LNCaP clone FGC (cell line): ENCODE measurements at regions not wholly inside any gene's neighbourhood (a gene's known extent, or its start where the extent isn't known, plus 50 kb on each side); places are given as distances from the start of the nearest gene placed in this dataset.

ENCODE experiments used
- DNase-seq: peaks from one replicate; pipeline ENCODE4 v3.0.0-alpha.2; 2011; ENCODE audit warnings: low read depth
- H3K4me3 ChIP-seq: 2 replicates; pipeline ENCODE4 v1.5.1; 2011; ENCODE audit warnings: mild to moderate bottlenecking, low read depth, low read length, control low read depth
- CTCF ChIP-seq: IDR thresholded peaks from 2 replicates; pipeline ENCODE4 v1.5.1; 2012; ENCODE audit warnings: mild to moderate bottlenecking; ENCODE audit not compliant: control insufficient read depth, insufficient read depth; ENCODE audit errors: extremely low read depth

DNA sequence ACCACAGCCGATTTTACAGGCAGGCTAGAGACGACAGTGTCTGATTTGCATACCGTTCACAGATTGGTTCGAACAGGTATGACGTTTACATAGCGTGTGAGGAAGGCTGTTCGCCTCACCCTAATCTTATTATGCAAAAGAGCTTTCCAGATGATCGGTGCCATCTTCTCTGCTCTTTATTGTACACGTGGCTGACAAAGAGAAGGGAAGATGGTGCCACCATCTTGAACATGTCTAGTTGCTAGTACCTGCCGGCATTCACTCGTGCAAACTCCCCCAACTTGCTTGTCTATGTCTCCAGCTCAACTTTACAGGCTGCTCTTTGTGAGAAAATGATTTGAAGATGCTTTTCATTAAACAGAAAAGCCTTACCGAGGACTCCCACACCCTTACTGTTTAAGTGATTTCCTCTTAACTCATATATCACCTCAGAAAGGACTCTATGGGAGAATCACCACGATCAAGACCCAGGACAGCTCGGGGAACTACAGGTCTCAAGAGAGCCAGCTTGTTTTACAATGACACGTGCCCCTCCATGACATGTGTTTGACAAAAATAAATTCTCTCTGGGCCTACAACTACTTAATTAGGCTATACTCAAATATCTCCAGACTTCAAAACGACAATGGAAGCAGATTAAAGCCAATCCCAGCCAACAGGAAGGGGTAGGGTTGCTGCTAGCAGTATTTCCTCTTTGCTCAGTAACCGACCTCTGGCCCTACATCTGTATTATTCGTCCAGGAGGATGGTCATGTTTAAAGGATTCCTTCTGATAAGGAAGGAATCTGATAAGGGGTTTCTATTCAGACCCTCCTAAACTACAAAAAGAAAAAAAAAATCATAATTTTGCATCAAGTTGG, 480.6 kb downstream of the TMEM114 start:
- no peak for TF ChIP-seq CTCF
- peak; percentile 17 for DNase-seq
- H3K4me3 ChIP-seq, result no peak overlapping the region

- TF ChIP-seq CTCF, result no peak
- no peak for DNase-seq
- H3K4me3 ChIP-seq, result peak overlapping the region; percentile 32
Observed at GRCh38 chr16:8108991-8109509, 481.3 kb downstream of the TMEM114 start.

DNA sequence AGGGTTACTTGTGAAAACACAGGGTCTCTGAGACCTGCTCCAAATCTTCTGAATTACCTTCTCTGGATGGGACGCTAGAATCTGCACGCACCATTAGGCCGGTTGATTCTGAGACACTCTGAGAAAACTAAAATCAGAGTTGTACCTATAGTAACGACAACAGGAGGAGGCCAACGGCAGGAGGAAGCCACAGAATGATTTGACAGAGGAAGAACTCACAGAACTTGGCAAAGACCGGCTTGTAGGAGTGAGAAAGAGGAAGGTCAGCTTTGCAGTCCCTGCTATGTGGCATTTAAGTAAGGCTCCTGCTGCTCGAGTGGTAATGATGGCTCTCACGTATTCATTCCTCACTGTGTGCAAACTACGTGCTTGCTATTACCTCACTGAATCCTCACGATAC, 483.0 kb downstream of the TMEM114 start:
- no peak overlapping the region for H3K4me3 ChIP-seq
- DNase-seq, result no peak
- TF ChIP-seq CTCF, result no peak

DNA sequence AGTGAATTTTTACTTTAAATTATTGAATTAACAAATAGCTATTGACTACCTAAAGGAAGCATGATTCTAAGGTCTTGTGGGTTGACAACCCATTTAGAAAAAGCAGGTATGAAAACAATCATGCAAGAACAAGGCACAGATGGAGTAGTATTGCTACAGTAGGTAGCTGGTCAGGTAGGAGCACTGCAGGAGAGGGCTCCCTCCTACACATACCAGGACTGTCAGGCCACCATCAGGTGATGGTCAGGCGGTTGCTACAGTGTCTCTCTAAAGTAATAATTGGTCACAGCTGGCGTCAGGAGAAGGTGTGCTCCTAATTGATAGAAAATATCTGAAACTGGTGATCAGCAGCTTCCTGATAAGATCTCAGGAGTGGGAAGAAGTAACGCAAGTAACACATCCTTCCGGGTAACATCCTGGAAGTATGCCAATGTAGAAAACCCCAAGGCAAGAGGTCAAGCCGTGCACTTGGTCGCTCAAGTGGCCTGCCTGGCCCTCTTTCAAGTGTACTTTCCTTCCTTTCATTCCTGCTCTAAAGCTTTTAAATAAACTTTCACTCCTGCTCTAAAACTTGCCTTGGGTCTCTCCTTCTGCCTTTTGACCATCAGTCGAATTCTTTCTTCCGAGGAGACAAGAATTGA, 486.5 kb downstream of the TMEM114 start:
- no peak overlapping the region for H3K4me3 ChIP-seq
- no peak for DNase-seq
- TF ChIP-seq CTCF, result no peak

DNA sequence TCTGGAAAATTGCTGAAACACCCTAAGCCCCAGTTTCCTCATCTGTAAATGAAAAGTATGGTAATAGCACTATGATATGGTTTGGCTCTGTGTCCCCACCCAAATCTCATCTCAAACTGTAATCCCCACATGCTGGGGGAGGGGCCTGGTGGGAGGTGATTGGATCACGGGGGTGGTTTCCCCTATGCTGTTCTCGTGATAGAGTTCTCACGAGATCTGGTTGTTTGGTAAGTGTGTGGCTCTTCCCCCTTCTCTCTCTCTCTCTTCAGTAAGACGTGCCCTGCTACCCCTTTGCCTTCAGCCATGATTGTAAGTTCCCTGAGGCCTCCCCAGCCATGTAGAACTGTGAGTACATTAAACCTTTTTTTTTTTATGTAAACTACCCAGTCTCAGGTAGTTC, 490.7 kb downstream of the TMEM114 start:
- no peak for TF ChIP-seq CTCF
- H3K4me3 ChIP-seq, result no peak overlapping the region
- DNase-seq, result no peak

- DNase-seq, result no peak
- TF ChIP-seq CTCF, result no peak
- no peak overlapping the region for H3K4me3 ChIP-seq
Observed at GRCh38 chr16:8098947-8099512, 491.3 kb downstream of the TMEM114 start.
